GM04504 (cell line): ENCODE measurements at regions not wholly inside any gene's neighbourhood (a gene's known extent, or its start where the extent isn't known, plus 50 kb on each side); places are given as distances from the start of the nearest gene placed in this dataset.
"Not testable (repeated sequence)": the region's sequence is repeated elsewhere in the genome, so short reads cannot be mapped to it uniquely, and the experiment has no call there.

Experiments used
- DNase-seq: peaks from one replicate; pipeline ENCODE4 v3.0.0-alpha.2; 2012; ENCODE audit warnings: low read depth

- no peak for DNase-seq
Measured at GRCh38 chr1:30001732-30002039, 721.7 kb downstream of the MATN1 start.

GRCh38 chr1:30001011-30001731 lies 722.2 kb downstream of the MATN1 start:
- no peak for DNase-seq

- DNase-seq = no peak
Measured at GRCh38 chr1:30000266-30000665, 723.1 kb downstream of the MATN1 start.

DNA sequence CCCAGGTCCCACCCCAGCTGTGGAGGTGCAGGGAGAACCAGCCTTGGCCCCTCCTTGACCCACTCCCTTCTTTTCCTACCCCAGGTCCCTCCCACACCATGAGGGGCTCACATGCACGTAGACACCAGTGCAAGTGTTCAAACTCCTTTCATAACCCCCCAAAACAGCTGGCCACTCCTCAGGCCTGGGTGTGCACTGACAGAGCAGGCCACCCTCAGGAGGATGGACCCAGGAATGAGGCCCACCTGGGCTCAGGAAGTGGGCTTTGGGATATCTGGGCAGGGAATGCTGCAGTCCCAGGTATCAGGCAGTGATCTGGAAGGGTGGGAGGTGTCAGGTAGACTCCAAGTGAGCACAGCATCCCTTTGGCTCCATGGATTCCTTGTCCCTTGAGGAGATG lies 723.8 kb downstream of the MATN1 start:
- DNase-seq = no peak

DNA sequence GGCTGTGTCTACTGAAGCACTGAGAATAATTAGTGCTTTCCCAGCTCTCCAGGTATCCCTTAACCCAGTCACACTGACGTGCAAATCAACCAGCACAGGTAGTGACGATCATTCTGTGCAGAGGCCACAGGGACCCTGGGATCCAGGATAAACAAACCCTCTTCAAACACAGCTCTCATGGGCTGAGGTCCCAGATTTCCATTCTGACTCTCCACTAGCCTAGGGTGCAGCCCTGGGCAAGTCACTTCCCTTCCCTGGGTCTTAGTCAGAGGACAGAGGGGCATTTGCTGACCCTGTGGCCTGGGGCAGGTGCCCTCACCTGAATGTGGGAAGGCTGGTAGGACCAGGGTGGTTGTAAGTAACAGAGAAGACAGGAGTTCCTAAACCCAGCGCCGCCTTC lies 724.7 kb downstream of the MATN1 start:
- no peak for DNase-seq

DNA sequence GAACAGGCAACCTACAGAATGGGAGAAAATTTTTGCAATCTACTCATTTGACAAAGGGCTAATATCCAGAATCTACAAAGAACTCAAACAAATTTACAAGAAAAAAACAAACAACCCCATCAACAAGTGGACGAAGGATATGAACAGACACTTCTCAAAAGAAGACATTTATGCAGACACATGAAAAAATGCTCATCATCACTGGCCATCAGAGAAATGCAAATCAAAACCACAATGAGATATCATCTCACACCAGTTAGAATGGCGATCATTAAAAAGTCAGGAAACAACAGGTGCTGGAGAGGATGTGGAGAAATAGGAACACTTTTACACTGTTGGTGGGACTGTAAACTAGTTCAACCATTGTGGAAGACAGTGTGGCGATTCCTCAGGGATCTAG lies 725.6 kb downstream of the MATN1 start:
- not testable (repeated sequence) for DNase-seq

GRCh38 chr1:29993950-29994349 lies 729.4 kb downstream of the MATN1 start:
- no peak for DNase-seq

DNA sequence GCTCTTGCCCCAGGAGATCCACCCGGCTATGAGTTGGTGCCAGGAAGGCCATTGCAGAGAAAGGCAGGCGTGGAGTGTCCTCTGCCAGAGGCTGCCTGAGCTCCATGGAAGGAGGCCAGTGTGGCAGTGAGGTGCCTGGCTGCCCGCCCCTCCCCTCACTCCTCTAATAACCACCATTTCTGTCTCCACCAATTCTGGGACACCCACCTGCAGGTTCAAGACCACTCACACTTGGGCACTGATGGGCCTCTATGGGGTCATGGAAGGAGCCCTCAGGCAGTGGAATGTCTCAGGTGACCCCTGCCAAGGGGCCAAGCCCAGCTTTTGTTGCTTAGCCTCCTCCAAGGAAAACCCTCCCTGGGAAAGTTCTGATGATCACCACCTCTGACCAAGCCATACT lies 731.6 kb downstream of the MATN1 start:
- DNase-seq = no peak

DNA sequence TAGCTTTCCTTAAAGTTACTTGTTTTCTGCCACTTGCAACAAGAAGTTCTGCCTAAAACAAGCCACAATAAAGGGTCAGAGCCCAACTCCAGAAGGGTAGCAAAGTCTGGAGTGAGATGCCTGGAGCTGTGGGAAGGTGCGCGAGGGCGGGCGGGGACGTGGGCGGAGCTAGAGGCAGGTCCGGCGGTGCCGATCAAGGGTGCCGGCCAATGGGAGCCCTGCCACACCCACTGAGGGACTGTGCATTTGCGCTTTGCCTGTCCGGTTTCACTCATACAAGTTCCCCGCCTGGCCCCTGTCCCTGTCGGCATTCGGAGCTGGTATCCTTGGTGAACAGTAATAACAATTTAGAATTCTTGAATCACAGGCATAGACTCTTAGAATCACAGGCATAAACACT lies 732.4 kb downstream of the MATN1 start:
- no peak for DNase-seq

- no peak for DNase-seq
Measured at GRCh38 chr1:29990304-29990703, 733.1 kb downstream of the MATN1 start.

DNA sequence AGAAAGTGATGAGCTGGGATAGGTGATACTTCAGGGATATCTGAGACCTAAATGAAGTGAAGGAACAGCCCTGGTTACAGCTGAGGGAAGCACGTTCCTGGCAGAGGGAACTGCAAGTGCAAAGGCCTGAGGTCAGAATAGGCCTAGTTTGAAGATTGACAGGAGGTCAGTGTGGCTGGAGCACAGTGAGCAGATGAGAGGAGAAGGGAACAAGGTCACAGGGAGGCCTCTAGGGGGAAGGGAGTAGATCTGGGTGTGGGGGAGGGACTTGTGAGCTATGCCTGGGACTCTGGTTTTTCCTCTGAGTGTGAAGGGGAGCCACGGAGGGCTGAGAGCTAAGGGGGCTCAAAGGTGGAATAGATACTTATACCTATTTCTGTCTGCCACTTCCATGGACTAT lies 736.4 kb downstream of the MATN1 start:
- no peak for DNase-seq

DNA sequence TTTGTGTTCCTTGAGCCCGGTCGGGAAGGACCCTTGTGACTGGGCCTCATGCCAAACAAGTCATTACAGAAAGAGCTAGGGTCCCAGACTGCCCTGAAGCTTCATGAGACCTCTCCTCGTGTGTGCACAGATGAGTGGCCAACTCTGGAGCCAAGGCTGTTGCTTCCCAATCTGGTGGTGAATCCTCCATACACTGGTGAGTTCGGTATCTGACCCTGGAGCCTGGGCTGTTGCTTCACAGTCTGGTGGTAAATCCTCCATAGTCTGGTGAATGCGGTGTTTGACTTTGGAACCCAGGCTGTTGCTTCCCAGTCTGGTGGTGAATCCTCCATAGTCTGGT lies 737.8 kb downstream of the MATN1 start:
- DNase-seq = no peak

GRCh38 chr1:29984862-29985605 lies 738.4 kb downstream of the MATN1 start:
- DNase-seq = no peak

DNA sequence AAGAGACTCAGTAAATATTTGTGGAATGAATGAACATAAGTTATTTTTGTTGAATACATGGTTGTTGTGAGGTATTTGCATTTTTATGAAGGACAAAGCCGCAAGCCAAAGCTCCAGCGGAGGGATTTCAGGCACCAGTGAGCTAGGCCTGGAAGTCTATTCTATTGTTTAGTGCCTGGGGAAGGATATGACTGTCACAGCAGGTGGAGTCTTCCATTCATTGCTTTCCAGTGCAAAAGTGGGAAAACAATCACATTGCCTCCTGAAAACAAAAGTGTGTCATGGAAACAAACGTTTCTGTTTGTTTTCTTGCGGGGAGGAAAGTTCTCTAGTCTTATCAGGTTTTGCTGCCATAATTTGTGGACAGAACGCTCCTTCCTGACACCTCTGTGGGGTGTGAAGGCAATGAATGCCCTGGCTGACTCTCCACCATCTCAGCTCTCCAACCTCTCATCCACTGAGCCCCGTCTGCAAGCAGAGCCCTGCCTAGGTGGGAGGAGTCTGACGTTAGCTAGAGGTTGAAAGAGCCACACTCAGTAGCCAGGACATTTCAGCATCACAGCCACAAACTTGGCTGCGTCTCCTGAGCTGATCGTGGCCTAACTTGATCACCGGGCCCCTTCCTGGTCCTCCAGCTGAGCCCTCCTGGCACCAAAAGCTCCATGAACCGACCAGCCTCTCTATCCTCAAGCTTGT lies 739.1 kb downstream of the MATN1 start:
- no peak for DNase-seq

GRCh38 chr1:29983321-29983720 lies 740.1 kb downstream of the MATN1 start:
- DNase-seq = no peak

DNA sequence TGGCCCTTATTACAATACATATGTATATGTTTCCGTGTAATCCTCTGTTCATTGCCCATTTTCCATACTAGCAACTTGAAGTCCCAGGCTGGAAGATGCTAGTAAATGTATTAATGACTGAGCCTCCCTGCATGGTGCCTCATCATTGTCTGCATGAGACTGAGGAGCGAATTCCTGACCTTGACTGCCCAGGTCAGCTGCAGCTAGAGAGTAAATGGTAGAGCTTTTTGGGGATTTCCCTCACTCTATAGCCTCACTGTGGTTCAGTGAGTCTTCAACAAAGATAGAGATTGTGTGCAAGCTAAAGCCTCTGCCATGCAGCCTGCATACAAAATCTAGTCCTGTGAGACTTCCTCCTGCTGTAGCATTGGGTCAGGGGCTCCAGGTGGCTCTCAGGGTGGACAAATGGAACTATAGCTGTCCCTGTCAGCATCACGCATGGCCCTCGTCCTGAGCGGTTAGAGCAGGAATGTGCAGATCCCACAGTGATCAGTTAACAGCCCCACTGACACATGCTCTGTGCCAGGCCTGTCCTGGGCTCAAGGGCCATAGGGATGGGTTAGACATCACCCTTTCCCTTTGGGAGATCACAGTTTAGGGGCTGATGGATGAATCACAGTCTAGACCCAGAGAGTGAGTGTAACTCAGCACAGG lies 741.7 kb downstream of the MATN1 start:
- no peak for DNase-seq

DNA sequence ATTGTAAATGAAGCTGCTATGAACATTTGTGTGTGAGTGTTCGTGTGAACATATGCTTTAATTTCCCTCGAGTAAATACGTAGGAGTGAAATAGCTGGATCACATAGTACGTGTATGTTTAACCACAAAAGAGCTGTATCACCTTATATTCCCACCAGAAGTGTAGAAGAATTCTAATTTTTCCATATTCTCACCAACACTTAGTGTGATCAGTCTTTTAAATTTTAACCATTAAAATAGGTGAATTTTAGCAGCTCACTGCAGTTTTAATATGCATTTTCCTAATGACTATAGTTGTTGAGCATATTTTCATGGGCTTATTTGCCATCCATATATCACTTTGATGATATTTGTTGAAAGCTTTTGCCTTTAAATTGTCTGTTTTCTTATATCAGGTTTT lies 741.2 kb downstream of the PTPRU start:
- DNase-seq = no peak

GRCh38 chr1:29975036-29975694 lies 738.8 kb downstream of the PTPRU start:
- peak; percentile 5 for DNase-seq

DNA sequence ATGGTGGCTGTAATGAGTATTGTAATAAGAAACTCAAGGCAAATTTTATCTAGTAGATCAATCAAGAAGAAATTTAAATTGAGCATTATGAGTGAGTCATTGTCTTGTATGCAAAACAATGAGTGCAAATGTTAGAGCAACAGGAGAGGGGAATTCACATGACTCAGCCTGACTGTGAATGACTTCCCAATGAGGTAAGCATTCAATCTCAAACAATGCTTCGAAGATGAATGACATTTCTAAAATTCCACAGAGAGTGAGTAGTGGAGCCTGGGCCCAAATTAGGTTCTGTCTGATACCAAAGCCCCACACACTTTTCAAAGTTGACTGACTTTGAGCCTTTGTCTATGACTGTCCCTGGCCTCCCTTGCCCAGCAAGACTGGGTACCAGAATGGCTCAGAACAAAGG lies 738.0 kb downstream of the PTPRU start:
- DNase-seq = peak; percentile 22

GRCh38 chr1:29973406-29973805 lies 737.1 kb downstream of the PTPRU start:
- no peak for DNase-seq

DNA sequence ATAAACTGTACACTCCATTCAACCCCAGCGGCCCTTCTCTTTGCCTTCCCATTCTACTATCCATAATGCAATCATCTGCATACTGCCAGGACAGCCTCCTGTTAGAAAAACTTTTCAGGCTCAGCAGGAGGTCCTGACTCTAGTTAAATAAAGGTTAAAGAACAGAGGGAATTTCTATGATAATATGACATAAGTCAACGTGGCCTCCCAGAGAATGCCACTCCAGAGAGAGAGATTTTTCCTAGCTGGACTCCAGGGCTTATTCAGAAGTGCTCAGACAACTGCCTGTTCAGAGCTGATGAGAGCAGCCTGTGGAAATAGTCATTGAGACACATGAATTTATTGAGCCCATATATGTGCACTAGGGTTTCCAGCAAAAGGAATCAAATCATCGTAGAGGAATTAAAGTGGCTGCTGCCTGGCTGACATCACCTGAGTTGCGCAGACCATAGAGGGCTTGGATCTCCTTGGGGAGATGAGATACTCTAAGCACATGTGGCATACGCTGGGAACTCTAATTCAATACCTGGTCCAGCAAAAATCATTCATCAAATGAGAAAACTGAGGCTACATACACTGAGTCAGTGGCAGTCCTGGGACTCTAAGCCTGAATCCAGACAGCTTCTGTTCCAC lies 736.2 kb downstream of the PTPRU start:
- DNase-seq = no peak

- no peak for DNase-seq
Measured at GRCh38 chr1:29971703-29972102, 735.4 kb downstream of the PTPRU start.
